GM19468 (cell line): ENCODE measurements at regions not wholly inside any gene's neighbourhood (a gene's known extent, or its start where the extent isn't known, plus 50 kb on each side); places are given as distances from the start of the nearest gene placed in this dataset.
"Not testable (repeated sequence)": the region's sequence is repeated elsewhere in the genome, so short reads cannot be mapped to it uniquely, and the experiment has no call there.

Source experiments
- ATAC-seq: cut with Tn5 transposase; IDR thresholded peaks from one replicate; pipeline ENCODE4 v1.9.1; 2021; ENCODE audit warnings: mild to moderate bottlenecking, moderate library complexity, moderate number of reproducible peaks; ENCODE audit not compliant: unreplicated experiment; ENCODE audit errors: extremely low read depth

- not testable (repeated sequence) for ATAC-seq
Measured at GRCh38 chr1:222051311-222051710, 309.4 kb upstream of the DUSP10 start.

- not testable (repeated sequence) for ATAC-seq
Measured at GRCh38 chr1:222049661-222050060, 307.8 kb upstream of the DUSP10 start.

- ATAC-seq = no peak
Measured at GRCh38 chr1:222049176-222049575, 307.3 kb upstream of the DUSP10 start.

GRCh38 chr1:222048094-222048595 lies 306.3 kb upstream of the DUSP10 start:
- ATAC-seq = peak; percentile 41

- ATAC-seq = no peak
Measured at GRCh38 chr1:222047366-222047765, 305.5 kb upstream of the DUSP10 start.

GRCh38 chr1:222046684-222047263 lies 304.9 kb upstream of the DUSP10 start:
- ATAC-seq = no peak

- no peak for ATAC-seq
Measured at GRCh38 chr1:222045786-222046185, 303.9 kb upstream of the DUSP10 start.

GRCh38 chr1:222045236-222045635 lies 303.3 kb upstream of the DUSP10 start:
- no peak for ATAC-seq

GRCh38 chr1:222043444-222044292 lies 301.8 kb upstream of the DUSP10 start:
- no peak for ATAC-seq

GRCh38 chr1:222042120-222042519 lies 300.2 kb upstream of the DUSP10 start:
- no peak for ATAC-seq

GRCh38 chr1:222040955-222041354 lies 299.1 kb upstream of the DUSP10 start:
- no peak for ATAC-seq

GRCh38 chr1:222040121-222040805 lies 298.4 kb upstream of the DUSP10 start:
- ATAC-seq = no peak

GRCh38 chr1:222038971-222039370 lies 297.1 kb upstream of the DUSP10 start:
- ATAC-seq = no peak

- no peak for ATAC-seq
Measured at GRCh38 chr1:222037720-222038119, 295.8 kb upstream of the DUSP10 start.

- no peak for ATAC-seq
Measured at GRCh38 chr1:222034790-222035189, 292.9 kb upstream of the DUSP10 start.

GRCh38 chr1:222033450-222033849 lies 291.6 kb upstream of the DUSP10 start:
- ATAC-seq = no peak

- no peak for ATAC-seq
Measured at GRCh38 chr1:222031318-222031717, 289.4 kb upstream of the DUSP10 start.

- ATAC-seq = no peak
Measured at GRCh38 chr1:222028676-222029075, 286.8 kb upstream of the DUSP10 start.

GRCh38 chr1:222028116-222028515 lies 286.2 kb upstream of the DUSP10 start:
- no peak for ATAC-seq

- ATAC-seq = no peak
Measured at GRCh38 chr1:222026280-222026679, 284.4 kb upstream of the DUSP10 start.

GRCh38 chr1:222023025-222023424 lies 281.1 kb upstream of the DUSP10 start:
- ATAC-seq = no peak
